ENCODE measurements at regions not wholly inside any gene's neighbourhood (a gene's known extent, or its start where the extent isn't known, plus 50 kb on each side); places are given as distances from the start of the nearest gene placed in this dataset.

DNA sequence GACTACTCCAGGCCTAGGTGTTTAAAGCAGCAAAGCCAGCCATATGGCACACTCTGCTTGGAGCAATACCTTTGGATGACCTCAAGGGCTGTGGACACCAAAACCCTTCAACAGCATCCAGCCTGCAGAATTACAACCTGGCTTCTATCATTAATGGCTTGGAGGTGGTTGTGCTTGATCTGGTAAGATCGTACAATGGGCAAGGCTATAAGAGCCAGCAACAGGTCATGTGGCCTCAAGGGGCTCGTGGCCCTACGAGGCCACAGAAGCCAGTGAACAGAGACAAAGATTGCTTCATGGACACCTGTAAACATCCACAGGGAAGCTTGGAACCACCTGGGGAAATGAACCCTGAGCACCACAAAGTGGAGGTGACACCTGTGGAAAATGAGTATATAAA lies 657.3 kb downstream of the BCL11B start:
- Histone ChIP-seq H3K4me2 (no peak overlapping the region), H3K27me3 (no peaks in the 10 kb centered on the region), H3K36me3 (no peaks in the 10 kb centered on the region), H3K27ac (no peak overlapping the region), H3K9ac (no peak overlapping the region), H3K4me3 (no peak overlapping the region), H3K4me1 (no peaks in the 10 kb centered on the region), H3K9me3 (replicated peaks in 1 of 11) (peaks cover 0 to 13% (median 6%) of the 10 kb centered on the region in 11 experiments; a peak in 14 of 22 replicates), H4K20me1 (no peaks in the 10 kb centered on the region)
- no peak for TF ChIP-seq Cebpa-rat (IDR thresholded peaks at IDR 0.05)

DNA sequence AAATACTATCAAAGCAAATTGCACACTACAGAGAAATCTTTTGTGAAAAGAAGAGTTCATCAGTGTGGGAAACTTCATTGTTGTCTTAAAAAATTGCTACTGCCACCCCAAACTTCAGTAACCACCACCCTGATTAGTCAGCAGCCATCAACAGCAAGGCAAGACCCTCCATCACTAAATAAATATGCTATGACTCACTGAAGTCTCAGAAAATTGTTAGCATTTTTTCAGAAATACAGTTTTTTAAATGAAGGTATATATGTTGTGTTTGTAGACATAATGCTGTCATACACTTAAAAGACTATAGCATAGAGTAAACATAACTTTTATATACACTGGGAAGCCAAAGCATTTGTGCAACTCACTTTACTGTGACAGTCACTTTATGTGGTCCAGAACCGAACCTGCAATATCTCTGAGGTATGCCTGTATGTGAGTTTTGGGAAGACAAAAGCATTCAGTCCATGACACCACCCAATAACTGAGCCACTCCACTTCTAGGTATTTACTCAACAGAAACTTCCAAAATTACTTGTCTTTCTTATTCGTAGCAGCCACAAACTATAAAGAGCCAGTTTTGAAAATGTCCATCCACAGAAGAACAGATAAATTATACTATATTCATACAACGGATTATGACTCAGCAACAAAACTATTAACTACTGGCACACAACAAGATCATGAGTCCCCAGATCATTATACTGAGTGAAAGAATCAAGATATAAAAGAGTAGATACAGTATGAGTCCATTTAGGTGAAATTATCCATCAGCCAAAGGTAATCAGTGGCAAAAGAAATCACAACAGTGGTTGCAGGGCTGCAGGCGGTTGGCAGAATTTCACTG lies 649.6 kb downstream of the BCL11B start:
- Histone ChIP-seq H3K4me3 (no peak overlapping the region), H3K9me3 (replicated peaks in 1 of 11) (peaks cover 0 to 9% (median 4%) of the 10 kb centered on the region in 11 experiments; a peak in 14 of 22 replicates)

DNA sequence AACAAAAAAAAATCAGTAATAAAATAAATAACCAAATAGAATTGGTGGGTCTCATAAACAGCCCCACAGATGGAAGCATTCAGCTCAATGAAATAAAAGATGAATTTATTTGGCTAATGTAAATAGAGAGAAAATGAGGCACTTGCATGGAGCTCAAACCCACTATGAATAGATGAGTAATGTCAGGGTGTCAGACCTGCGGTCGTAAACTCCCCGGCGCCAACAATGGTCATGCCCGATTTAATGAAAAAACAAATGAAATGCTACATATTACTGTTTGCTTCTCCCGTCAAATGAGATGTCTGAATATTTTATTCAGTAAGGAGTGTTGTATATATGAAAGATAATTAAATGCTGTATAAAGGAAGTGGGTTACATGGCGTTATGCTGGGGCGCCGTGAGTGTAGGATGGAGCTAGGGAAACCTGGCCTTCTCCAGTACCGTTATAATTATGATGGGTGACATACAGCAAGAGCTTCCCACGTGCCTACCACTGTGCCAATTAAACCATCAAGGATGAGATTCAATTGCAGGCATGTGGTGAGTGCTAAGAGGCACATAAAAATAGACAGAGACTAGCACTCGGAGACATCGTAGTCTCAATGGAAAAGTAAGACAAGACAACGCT lies 648.1 kb downstream of the BCL11B start:
- no peak for TF ChIP-seq Cebpa-rat (IDR thresholded peaks at IDR 0.05)
- Histone ChIP-seq H4K20me1 (no peaks in the 10 kb centered on the region), H3K36me3 (no peaks in the 10 kb centered on the region), H3K27ac (no peak overlapping the region), H3K4me3 (no peak overlapping the region), H3K27me3 (no peaks in the 10 kb centered on the region), H3K4me2 (no peak overlapping the region), H3K4me1 (no peaks in the 10 kb centered on the region), H3K9ac (no peak overlapping the region), H3K9me3 (replicated peaks in 1 of 11) (peaks cover 0 to 10% (median 0%) of the 10 kb centered on the region in 11 experiments; a peak in 4 of 22 replicates)

More for the DNA sequence above, 649.6 kb downstream of the BCL11B start:
- H3K36me3 ChIP-seq = no peaks in the 10 kb centered on the region
- H3K4me1 ChIP-seq = no peaks in the 10 kb centered on the region
- H3K27ac ChIP-seq = no peak overlapping the region
- no peaks in the 10 kb centered on the region for H4K20me1 ChIP-seq
- H3K4me2 ChIP-seq = no peak overlapping the region
- no peaks in the 10 kb centered on the region for H3K27me3 ChIP-seq
- no peak overlapping the region for H3K9ac ChIP-seq
- TF ChIP-seq Cebpa-rat (IDR thresholded peaks at IDR 0.05) = no peak

DNA sequence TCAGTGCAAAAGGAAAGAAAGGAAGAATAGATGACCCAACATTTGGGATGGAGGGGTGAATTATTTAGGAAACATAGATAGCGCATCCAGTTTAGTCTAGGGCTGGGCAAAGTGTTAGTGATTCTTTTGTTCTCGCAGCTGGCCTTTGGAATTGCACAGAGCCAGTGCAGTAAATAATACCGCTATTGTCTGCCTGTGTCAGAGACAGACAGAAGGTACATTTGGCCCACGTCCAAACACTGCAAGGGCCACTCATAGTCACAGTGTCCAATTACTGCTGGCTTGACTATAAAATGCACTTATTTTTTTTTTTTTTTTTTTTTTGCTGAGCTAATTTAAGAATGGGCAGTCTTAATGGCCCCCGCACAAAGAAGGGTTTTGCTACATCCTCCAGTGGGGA lies 638.6 kb downstream of the BCL11B start:
- Histone ChIP-seq H3K27ac (no peak overlapping the region), H3K4me2 (no peak overlapping the region), H3K9me3 (replicated peaks in 1 of 11) (peaks cover 0 to 2% (median 0%) of the 10 kb centered on the region in 11 experiments; a peak in 2 of 22 replicates), H3K9ac (no peak overlapping the region), H4K20me1 (no peaks in the 10 kb centered on the region), H3K27me3 (no peaks in the 10 kb centered on the region), H3K36me3 (no peaks in the 10 kb centered on the region), H3K4me1 (no peaks in the 10 kb centered on the region), H3K4me3 (no peak overlapping the region)
- no peak for TF ChIP-seq Cebpa-rat (IDR thresholded peaks at IDR 0.05)

DNA sequence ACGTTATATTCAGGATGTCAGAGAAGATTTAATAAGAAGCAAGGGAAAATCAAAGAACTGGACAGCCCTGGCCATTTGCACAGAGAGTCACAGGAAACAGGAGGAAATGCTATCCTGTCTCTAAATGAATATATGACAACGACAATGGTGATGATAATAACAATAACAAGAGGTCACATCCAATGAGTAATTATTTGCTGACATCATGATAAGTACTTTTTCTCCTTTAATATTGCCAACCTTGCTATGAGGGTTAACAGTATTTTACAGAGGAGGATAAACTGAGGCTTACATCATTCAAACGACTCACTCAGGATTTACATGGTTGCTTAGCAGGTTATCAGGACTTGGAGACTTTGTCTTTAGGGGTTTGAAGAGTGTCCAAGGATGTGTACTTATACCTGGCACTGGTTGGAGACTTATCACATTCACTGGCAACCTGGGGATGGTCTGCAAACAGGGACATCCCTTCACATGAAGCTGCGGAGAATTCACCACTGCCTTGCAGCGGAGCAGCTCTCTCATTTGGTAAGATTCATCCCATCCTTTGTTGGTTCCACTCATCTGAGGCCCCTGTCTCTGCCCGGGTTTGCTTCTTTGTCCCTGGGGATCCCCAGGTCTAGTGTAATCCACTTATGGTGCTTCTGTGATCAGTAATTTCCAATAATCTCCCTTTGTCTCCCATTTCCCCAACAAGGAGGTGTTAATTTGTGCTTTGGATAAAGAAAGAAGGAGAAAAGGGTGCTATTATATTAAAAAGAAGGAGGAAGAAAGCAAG lies 637.8 kb downstream of the BCL11B start:
- H3K4me3 ChIP-seq = no peak overlapping the region
- no peaks in the 10 kb centered on the region for H3K27me3 ChIP-seq
- no peaks in the 10 kb centered on the region for H3K4me1 ChIP-seq

DNA sequence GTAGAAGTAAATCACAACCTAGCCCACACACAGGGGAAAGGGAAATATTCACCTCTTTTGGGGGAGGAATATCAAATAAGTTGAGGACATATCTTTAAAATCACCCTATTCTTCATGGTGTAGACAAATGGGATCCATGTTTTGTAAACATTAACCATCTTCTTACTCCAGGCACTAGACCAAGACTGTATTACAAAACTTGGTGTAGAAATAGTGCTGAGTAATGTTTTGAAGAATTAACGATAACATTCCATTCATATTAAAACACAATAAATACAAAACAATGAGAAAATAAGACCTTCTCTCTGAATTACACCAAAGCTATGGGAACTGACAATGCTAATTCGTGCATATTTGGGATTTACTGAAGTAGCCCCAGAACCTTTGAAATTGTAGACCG lies 633.6 kb downstream of the BCL11B start:
- H3K9me3 ChIP-seq (replicated peaks in 1 of 11) = no peaks in the 10 kb centered on the region
- no peak overlapping the region for H3K9ac ChIP-seq
- TF ChIP-seq Cebpa-rat (IDR thresholded peaks at IDR 0.05) = no peak
- H3K4me1 ChIP-seq = no peaks in the 10 kb centered on the region
- no peaks in the 10 kb centered on the region for H3K36me3 ChIP-seq
- no peak overlapping the region for H3K4me2 ChIP-seq
- no peaks in the 10 kb centered on the region for H3K27me3 ChIP-seq
- no peak overlapping the region for H3K27ac ChIP-seq
- H3K4me3 ChIP-seq = no peak overlapping the region
- no peaks in the 10 kb centered on the region for H4K20me1 ChIP-seq

More for the DNA sequence above, 637.8 kb downstream of the BCL11B start:
- Histone ChIP-seq H3K36me3 (no peaks in the 10 kb centered on the region), H3K4me2 (no peak overlapping the region), H3K27ac (no peak overlapping the region), H3K9ac (no peak overlapping the region), H3K9me3 (replicated peaks in 1 of 11) (no peaks in the 10 kb centered on the region), H4K20me1 (no peaks in the 10 kb centered on the region)
- no peak for TF ChIP-seq Cebpa-rat (IDR thresholded peaks at IDR 0.05)

DNA sequence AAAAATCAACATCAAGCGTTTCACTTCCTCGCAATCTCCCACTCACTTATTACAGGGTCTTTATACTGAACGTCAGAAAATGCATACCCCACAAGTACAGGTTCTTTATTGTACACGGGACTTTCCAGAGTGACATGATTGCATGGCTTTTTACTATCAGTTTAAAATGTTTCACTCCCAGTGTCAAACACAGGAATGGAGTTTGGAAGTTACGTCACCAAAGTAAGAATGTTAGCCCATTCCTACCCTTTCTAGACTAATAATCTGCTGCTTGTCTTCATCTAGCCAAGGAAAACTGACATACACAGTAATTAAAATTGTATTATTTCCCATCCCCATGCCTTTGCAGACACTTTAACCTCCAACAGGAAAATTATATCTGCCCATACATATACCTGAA lies 624.2 kb downstream of the BCL11B start:
- no peaks in the 10 kb centered on the region for H3K9me3 ChIP-seq (replicated peaks in 1 of 11)
- no peak for TF ChIP-seq Cebpa-rat (IDR thresholded peaks at IDR 0.05)
- no peaks in the 10 kb centered on the region for H3K36me3 ChIP-seq
- H3K4me1 ChIP-seq = no peaks in the 10 kb centered on the region
- no peak overlapping the region for H3K9ac ChIP-seq
- no peak overlapping the region for H3K27ac ChIP-seq
- H4K20me1 ChIP-seq = no peaks in the 10 kb centered on the region
- no peak overlapping the region for H3K4me2 ChIP-seq
- no peaks in the 10 kb centered on the region for H3K27me3 ChIP-seq
- H3K4me3 ChIP-seq = no peak overlapping the region

DNA sequence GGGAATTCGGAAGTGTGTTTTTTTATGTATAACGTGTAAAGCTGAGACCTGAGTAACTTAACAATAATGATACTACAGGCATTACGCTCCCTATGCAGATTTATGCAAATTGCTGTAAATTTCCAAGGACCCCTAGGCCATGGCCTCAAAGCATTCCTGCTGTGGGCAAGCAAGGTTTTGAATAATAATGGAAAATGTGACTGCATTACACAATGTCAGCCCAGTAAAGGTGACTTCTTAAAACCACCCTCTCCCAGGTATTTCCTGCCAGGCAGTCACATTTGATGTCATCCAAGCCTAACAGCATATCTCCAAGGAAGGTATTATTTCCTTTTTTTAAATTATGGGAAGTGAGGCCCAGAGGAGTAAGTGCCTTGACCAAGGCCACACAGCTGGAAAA lies 621.0 kb downstream of the BCL11B start:
- H3K4me1 ChIP-seq = no peaks in the 10 kb centered on the region
- no peak for TF ChIP-seq Cebpa-rat (IDR thresholded peaks at IDR 0.05)
- H3K36me3 ChIP-seq = no peaks in the 10 kb centered on the region
- peaks cover 6 to 18% (median 14%) of the 10 kb centered on the region in 11 experiments; a peak in 20 of 22 replicates for H3K9me3 ChIP-seq (replicated peaks in 1 of 11)
- H4K20me1 ChIP-seq = no peaks in the 10 kb centered on the region
- H3K9ac ChIP-seq = no peak overlapping the region
- no peak overlapping the region for H3K4me2 ChIP-seq
- H3K27ac ChIP-seq = no peak overlapping the region
- H3K4me3 ChIP-seq = no peak overlapping the region
- H3K27me3 ChIP-seq = no peaks in the 10 kb centered on the region

DNA sequence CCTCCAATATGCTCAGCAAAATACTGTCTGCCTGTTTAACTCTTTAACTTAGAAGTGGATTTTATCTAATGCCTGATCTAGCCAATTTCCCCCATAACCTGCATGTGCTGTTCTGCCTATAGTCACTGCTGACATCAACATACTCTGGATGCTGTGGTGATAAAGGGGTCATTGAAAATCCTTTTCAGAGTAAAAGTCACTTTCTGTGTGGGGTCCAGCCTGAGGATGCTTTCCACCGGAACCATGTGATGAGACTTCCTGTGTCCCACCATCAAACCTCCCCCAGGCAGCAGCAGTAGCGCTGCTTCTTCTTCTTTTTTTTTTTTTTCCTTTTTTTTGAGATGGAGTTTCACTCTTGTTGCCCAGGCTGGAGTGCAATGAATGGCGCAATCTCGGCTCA lies 607.0 kb downstream of the BCL11B start:
- Histone ChIP-seq H3K27me3 (no peaks in the 10 kb centered on the region), H3K9ac (no peak overlapping the region), H3K9me3 (replicated peaks in 1 of 11) (0 out of 22 replicates have a peak, but pooled peaks cover 0 to under 1% (median 0%) of the 10 kb centered on the region in 11 experiments), H3K36me3 (no peaks in the 10 kb centered on the region), H3K4me3 (no peak overlapping the region), H4K20me1 (no peaks in the 10 kb centered on the region), H3K4me1 (no peaks in the 10 kb centered on the region), H3K4me2 (no peak overlapping the region), H3K27ac (no peak overlapping the region)
- no peak for TF ChIP-seq Cebpa-rat (IDR thresholded peaks at IDR 0.05)

All from BLaER1 treated with 17β-estradiol and CSF1 and Interleukin-3, amounts not matched to agents 10 nM and 100 nM (cell line).